ENCODE measurements at regions not wholly inside any gene's neighbourhood (a gene's known extent, or its start where the extent isn't known, plus 50 kb on each side); places are given as distances from the start of the nearest gene placed in this dataset.

GRCh38 chr10:59027975-59028655 lies 148.3 kb upstream of the PHYHIPL start:
- intact Hi-C loops (cut with DNase I): no loop called here

GRCh38 chr10:59033622-59034021 lies 142.8 kb upstream of the PHYHIPL start:
- intact Hi-C loops (cut with DNase I): no loop called here
- H3K4me1 ChIP-seq: no peaks in the 10 kb centered on the region
- ATAC-seq: no peak

More at GRCh38 chr10:59027975-59028655, 148.3 kb upstream of the PHYHIPL start:
- Histone ChIP-seq H3K4me3 (no peak overlapping the region), H3K36me3 (no peaks in the 10 kb centered on the region), H3K27ac (no peak overlapping the region), H3K27me3 (no peaks in the 10 kb centered on the region), H3K9me3 (no peaks in the 10 kb centered on the region), H3K4me1 (no peaks in the 10 kb centered on the region)
- DNase-seq (no peak), ATAC-seq (no peak)
- TF ChIP-seq CTCF (IDR thresholded peaks at IDR 0.05): no peak

GRCh38 chr10:59036311-59037017 lies 140.0 kb upstream of the PHYHIPL start:
- TF ChIP-seq CTCF (IDR thresholded peaks at IDR 0.05): no peak

More at GRCh38 chr10:59033622-59034021, 142.8 kb upstream of the PHYHIPL start:
- Histone ChIP-seq H3K27me3 (no peaks in the 10 kb centered on the region), H3K4me3 (no peak overlapping the region), H3K9me3 (peaks cover 0 to 6% of the 10 kb centered on the region in 2 donors), H3K27ac (no peak overlapping the region), H3K36me3 (no peaks in the 10 kb centered on the region)
- TF ChIP-seq CTCF (IDR thresholded peaks at IDR 0.05): no peak
- no peak for DNase-seq

GRCh38 chr10:59037018-59037389 lies 139.4 kb upstream of the PHYHIPL start:
- intact Hi-C loops (cut with DNase I): no loop called here

More at GRCh38 chr10:59036311-59037017, 140.0 kb upstream of the PHYHIPL start:
- Histone ChIP-seq H3K27me3 (no peaks in the 10 kb centered on the region), H3K9me3 (peaks cover 0 to 9% of the 10 kb centered on the region in 2 donors), H3K27ac (no peak overlapping the region), H3K36me3 (no peaks in the 10 kb centered on the region), H3K4me1 (no peaks in the 10 kb centered on the region), H3K4me3 (no peak overlapping the region)
- DNase-seq (no peak), ATAC-seq (no peak)
- intact Hi-C loops (cut with DNase I): no loop called here

More at GRCh38 chr10:59037018-59037389, 139.4 kb upstream of the PHYHIPL start:
- no peak overlapping the region for H3K27ac ChIP-seq
- H3K36me3 ChIP-seq: no peaks in the 10 kb centered on the region
- H3K27me3 ChIP-seq: no peaks in the 10 kb centered on the region
- DNase-seq (no peak), ATAC-seq (no peak)
- H3K4me3 ChIP-seq: no peak overlapping the region
- H3K9me3 ChIP-seq: peaks cover 0 to 9% of the 10 kb centered on the region in 2 donors
- H3K4me1 ChIP-seq: no peaks in the 10 kb centered on the region
- no peak for TF ChIP-seq CTCF (IDR thresholded peaks at IDR 0.05)

All from left lung (tissue), 4 donors.